ENCODE measurements at regions not wholly inside any gene's neighbourhood (a gene's known extent, or its start where the extent isn't known, plus 50 kb on each side); places are given as distances from the start of the nearest gene placed in this dataset.

GRCh38 chr1:73854527-73854926 is 343.4 kb downstream of the LRRIQ3 start:
- no peak for TF ChIP-seq POLR2A (IDR thresholded peaks at IDR 0.05; ENCODE audit: low read depth, low read length)
- no peak for TF ChIP-seq POLR2AphosphoS5 (IDR thresholded peaks at IDR 0.05; ENCODE audit: low read depth, low read length)
- no peak for TF ChIP-seq TAF1 (IDR thresholded peaks at IDR 0.05; ENCODE audit: low read depth, low read length)
- no peak for TF ChIP-seq SPI1 (IDR thresholded peaks at IDR 0.05; ENCODE audit: low read depth, low read length)
- no peak for TF ChIP-seq POU2F2 (IDR thresholded peaks at IDR 0.05; ENCODE audit: low read depth, low read length)
- TF ChIP-seq PAX5 (IDR thresholded peaks at IDR 0.05; ENCODE audit: insufficient read depth, low read length, severe bottlenecking): no peak
